Hepatocyte (in vitro differentiated cells): ENCODE measurements at regions not wholly inside any gene's neighbourhood (a gene's known extent, or its start where the extent isn't known, plus 50 kb on each side); places are given as distances from the start of the nearest gene placed in this dataset.

ENCODE experiments used
- DNase-seq: peaks from one replicate; pipeline ENCODE4 v3.0.0-alpha.2; 2016; ENCODE audit warnings: low spot score
- H2AFZ ChIP-seq: fragments of 200-600 bp; sonication (generic); 2 replicates; pipeline ENCODE4 v1.6.0; 2016; ENCODE audit warnings: antibody characterized with exemption, mild to moderate bottlenecking
- H3K27ac ChIP-seq: fragments of 200-600 bp; sonication (generic); 2 replicates; pipeline ENCODE4 v1.5.1; 2016; ENCODE audit warnings: mild to moderate bottlenecking
- H3K27me3 ChIP-seq: fragments of 200-600 bp; sonication (generic); 2 replicates; pipeline ENCODE4 v1.6.1; 2016
- H3K36me3 ChIP-seq: fragments of 200-600 bp; sonication (generic); replicated peaks from 2 replicates; pipeline ENCODE4 v1.5.1; 2016; ENCODE audit warnings: low read depth; ENCODE audit not compliant: insufficient read depth
- H3K4me1 ChIP-seq: fragments of 200-600 bp; sonication (generic); 2 replicates; pipeline ENCODE4 v1.5.1; 2016; ENCODE audit warnings: mild to moderate bottlenecking, moderate library complexity; ENCODE audit not compliant: insufficient read depth
- H3K4me2 ChIP-seq: fragments of 200-600 bp; sonication (generic); 2 replicates; pipeline ENCODE4 v1.6.0; 2016
- H3K4me3 ChIP-seq: fragments of 200-600 bp; sonication (generic); 2 replicates; pipeline ENCODE4 v1.5.1; 2016; ENCODE audit warnings: mild to moderate bottlenecking
- H3K79me2 ChIP-seq: fragments of 200-600 bp; sonication (generic); 2 replicates; pipeline ENCODE4 v1.6.0; 2017; ENCODE audit warnings: mild to moderate bottlenecking
- H3K9me2 ChIP-seq: fragments of 200-600 bp; sonication (generic); replicated peaks from 2 replicates; pipeline ENCODE4 v1.6.0; 2017; ENCODE audit warnings: mild to moderate bottlenecking; ENCODE audit not compliant: insufficient read depth
- H3K9me3 ChIP-seq: fragments of 200-600 bp; sonication (generic); 2 replicates; pipeline ENCODE4 v1.5.1; 2016; ENCODE audit warnings: low read depth, mild to moderate bottlenecking
- H4K20me1 ChIP-seq: fragments of 200-600 bp; sonication (generic); 2 replicates; pipeline ENCODE4 v1.6.0; 2016; ENCODE audit warnings: mild to moderate bottlenecking; ENCODE audit not compliant: insufficient read depth, poor library complexity, severe bottlenecking
- EZH2 ChIP-seq: fragments of 200-600 bp; sonication (generic); IDR thresholded peaks from 2 replicates; pipeline ENCODE4 v1.6.1; 2016; ENCODE audit warnings: antibody characterized with exemption, mild to moderate bottlenecking, borderline replicate concordance
- EZH2phosphoT487 ChIP-seq: fragments of 200-600 bp; sonication (generic); IDR thresholded peaks from one replicate; pipeline ENCODE4 v1.6.1; 2018; ENCODE audit warnings: antibody characterized with exemption, mild to moderate bottlenecking, low read depth, moderate library complexity; ENCODE audit not compliant: unreplicated experiment, severe bottlenecking
- WGBS: methylation state at CpG from one replicate; pipeline ENCODE4 v1.1.6; 2016; ENCODE audit warnings: low lambda C conversion rate; ENCODE audit errors: missing lambda C conversion rate; 5-methylcytosine and 5-hydroxymethylcytosine counted together
- TF ChIP-seq, protein P1 (sequence below): fragments of 200-600 bp; sonication (generic); IDR thresholded peaks from 2 replicates; pipeline ENCODE4 v1.5.1; 2016; ENCODE audit warnings: antibody characterized with exemption, mild to moderate bottlenecking; ENCODE audit not compliant: poor library complexity

- Histone ChIP-seq H3K9me2 (no peaks in the 10 kb centered on the region), H3K9me3 (no peaks in the 10 kb centered on the region), H3K27ac (no peak overlapping the region), H3K4me2 (no peak overlapping the region), H3K79me2 (no peaks in the 10 kb centered on the region), H3K27me3 (no peaks in the 10 kb centered on the region), H3K4me3 (no peak overlapping the region), H4K20me1 (no peaks in the 10 kb centered on the region), H3K4me1 (peaks cover 6% of the 10 kb centered on the region), H3K36me3 (no peaks in the 10 kb centered on the region), H2AFZ (no peak overlapping the region)
- TF ChIP-seq, protein P1, sequence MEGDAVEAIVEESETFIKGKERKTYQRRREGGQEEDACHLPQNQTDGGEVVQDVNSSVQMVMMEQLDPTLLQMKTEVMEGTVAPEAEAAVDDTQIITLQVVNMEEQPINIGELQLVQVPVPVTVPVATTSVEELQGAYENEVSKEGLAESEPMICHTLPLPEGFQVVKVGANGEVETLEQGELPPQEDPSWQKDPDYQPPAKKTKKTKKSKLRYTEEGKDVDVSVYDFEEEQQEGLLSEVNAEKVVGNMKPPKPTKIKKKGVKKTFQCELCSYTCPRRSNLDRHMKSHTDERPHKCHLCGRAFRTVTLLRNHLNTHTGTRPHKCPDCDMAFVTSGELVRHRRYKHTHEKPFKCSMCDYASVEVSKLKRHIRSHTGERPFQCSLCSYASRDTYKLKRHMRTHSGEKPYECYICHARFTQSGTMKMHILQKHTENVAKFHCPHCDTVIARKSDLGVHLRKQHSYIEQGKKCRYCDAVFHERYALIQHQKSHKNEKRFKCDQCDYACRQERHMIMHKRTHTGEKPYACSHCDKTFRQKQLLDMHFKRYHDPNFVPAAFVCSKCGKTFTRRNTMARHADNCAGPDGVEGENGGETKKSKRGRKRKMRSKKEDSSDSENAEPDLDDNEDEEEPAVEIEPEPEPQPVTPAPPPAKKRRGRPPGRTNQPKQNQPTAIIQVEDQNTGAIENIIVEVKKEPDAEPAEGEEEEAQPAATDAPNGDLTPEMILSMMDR: no peak
- TF ChIP-seq EZH2phosphoT487: no peak
- no peak for TF ChIP-seq EZH2
- WGBS: 97% methylated on average over 10 of the region's 10 CpGs
- DNase-seq: no peak
These were observed 239.9 kb upstream of the TNRC6C start for GRCh38 chr17:77718669-77718961.

GRCh38 chr17:77719806-77720205, 238.7 kb upstream of the TNRC6C start:
- H3K9me3 ChIP-seq: no peaks in the 10 kb centered on the region
- no peak for DNase-seq
- no peak overlapping the region for H3K27ac ChIP-seq
- H3K36me3 ChIP-seq: no peaks in the 10 kb centered on the region
- TF ChIP-seq EZH2 (no peak), EZH2phosphoT487 (no peak)
- TF ChIP-seq, protein P1: no peak
- WGBS: 96% methylated on average over 4 of the region's 4 CpGs
- no peaks in the 10 kb centered on the region for H3K79me2 ChIP-seq
- peaks cover 6% of the 10 kb centered on the region for H3K4me1 ChIP-seq
- no peak overlapping the region for H3K4me2 ChIP-seq
- no peak overlapping the region for H3K4me3 ChIP-seq
- H4K20me1 ChIP-seq: no peaks in the 10 kb centered on the region
- no peak overlapping the region for H2AFZ ChIP-seq
- no peaks in the 10 kb centered on the region for H3K27me3 ChIP-seq
- H3K9me2 ChIP-seq: no peaks in the 10 kb centered on the region

DNA sequence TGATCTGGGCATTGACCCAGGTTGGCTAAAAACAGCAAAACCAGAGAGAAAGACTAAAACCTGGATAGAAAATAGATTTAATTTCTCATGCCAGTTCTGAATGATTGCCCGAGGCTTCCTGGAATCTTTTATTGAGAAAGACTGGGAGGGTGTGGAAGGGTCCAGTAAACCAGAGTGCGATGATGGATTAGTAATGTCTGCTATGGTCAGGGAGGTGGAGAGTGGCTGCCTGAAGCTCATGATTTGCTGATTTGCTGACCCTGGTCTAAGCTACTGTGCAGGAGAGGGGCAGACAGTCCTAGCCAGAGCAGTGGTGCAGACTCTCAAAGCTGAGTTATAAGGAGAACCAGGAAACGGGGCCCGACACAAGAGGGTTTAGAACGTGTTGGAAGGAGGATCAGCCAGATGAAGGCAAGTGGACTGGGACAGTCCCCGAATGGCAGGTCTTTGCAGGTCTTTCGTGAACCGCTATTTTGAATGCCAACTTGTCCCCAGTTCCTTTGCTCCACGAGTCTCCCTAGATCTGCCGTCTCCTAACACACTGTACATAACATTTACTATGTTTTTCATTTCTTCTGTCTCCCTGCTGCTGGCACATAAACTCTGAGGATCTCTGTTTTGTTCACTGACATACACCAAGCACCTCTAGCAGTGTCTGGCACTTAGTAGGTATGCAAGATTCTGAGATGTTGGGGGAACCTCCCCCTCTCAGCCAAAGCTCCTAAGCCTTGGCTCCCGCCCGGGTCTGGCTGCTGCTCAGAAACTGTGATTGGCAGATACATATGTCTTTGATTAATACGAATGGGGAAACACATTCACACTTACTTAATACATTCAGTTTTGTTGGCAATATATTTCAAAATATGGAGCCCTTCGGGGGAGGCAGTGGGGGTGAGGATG, 237.3 kb upstream of the TNRC6C start:
- H3K9me2 ChIP-seq: no peaks in the 10 kb centered on the region
- H3K4me3 ChIP-seq: no peak overlapping the region
- no peak overlapping the region for H3K27ac ChIP-seq
- no peaks in the 10 kb centered on the region for H3K79me2 ChIP-seq
- H4K20me1 ChIP-seq: no peaks in the 10 kb centered on the region
- DNase-seq: no peak
- TF ChIP-seq EZH2phosphoT487: no peak
- H3K27me3 ChIP-seq: no peaks in the 10 kb centered on the region
- no peak overlapping the region for H2AFZ ChIP-seq
- H3K36me3 ChIP-seq: no peaks in the 10 kb centered on the region
- H3K4me1 ChIP-seq: peaks cover 6% of the 10 kb centered on the region
- 84% methylated on average over 14 of the region's 14 CpGs for WGBS
- no peaks in the 10 kb centered on the region for H3K9me3 ChIP-seq
- no peak overlapping the region for H3K4me2 ChIP-seq

DNA sequence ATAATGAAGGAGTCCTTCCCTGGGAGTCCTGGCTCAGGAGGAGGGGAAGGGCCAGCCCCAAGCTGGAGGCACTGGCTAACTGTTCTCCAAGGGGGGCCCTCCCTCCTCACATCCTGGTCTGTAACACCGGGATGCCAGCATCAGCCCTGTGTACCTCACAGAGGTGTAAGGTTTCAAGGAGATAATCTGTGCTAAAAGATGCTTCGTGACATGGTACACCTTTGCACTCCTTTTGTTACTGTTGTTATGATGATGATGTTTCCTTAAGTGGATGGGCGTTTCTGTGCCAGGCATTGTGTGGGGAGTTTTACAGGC, 236.7 kb upstream of the TNRC6C start:
- no peak overlapping the region for H2AFZ ChIP-seq
- H3K4me3 ChIP-seq: no peak overlapping the region
- H3K9me2 ChIP-seq: no peaks in the 10 kb centered on the region
- no peaks in the 10 kb centered on the region for H3K27me3 ChIP-seq
- H3K36me3 ChIP-seq: no peaks in the 10 kb centered on the region
- WGBS: 73% methylated on average over 3 of the region's 3 CpGs
- H4K20me1 ChIP-seq: no peaks in the 10 kb centered on the region
- no peaks in the 10 kb centered on the region for H3K79me2 ChIP-seq
- TF ChIP-seq, protein P1: no peak
- no peak for TF ChIP-seq EZH2
- no peak for TF ChIP-seq EZH2phosphoT487
- H3K27ac ChIP-seq: no peak overlapping the region
- no peak for DNase-seq
- H3K4me1 ChIP-seq: peaks cover 6% of the 10 kb centered on the region
- no peak overlapping the region for H3K4me2 ChIP-seq
- no peaks in the 10 kb centered on the region for H3K9me3 ChIP-seq
